Natural killer cell treated with Interleukin-12 subunit alpha and Interleukin-12 subunit beta and Interleukin-15 and Interleukin-18, amount 100 ng/mL, for 72 hours (primary cell): ENCODE measurements at regions not wholly inside any gene's neighbourhood (a gene's known extent, or its start where the extent isn't known, plus 50 kb on each side); places are given as distances from the start of the nearest gene placed in this dataset.

Source experiments
- ATAC-seq, 2 donors: fragments of 150-1000 bp; cut with Tn5 transposase in 1 of 2; sonication (Bioruptor Pico), chemical (Tn5 transposase) in 1 of 2; 2 replicates each; pipeline ENCODE4 v1.10.0; 2021
- DNase-seq: peaks from one replicate; pipeline ENCODE4 v3.0.0; 2022; ENCODE audit warnings: low spot score
- H3K27ac Mint-ChIP-seq, 2 donors: 1 replicate in 1 of 2; 2 replicates in 1 of 2; pipeline ENCODE4 v1.8.0; 2022; ENCODE audit warnings: mixed read lengths in 2 of 2, mild to moderate bottlenecking in 1 of 2, moderate library complexity in 1 of 2
- H3K27me3 Mint-ChIP-seq, 2 donors: 1 replicate in 1 of 2; 2 replicates in 1 of 2; pipeline ENCODE4 v1.8.0; 2022; ENCODE audit warnings: mixed read lengths in 2 of 2
- H3K36me3 Mint-ChIP-seq: one replicate; pipeline ENCODE4 v1.8.0; 2022; ENCODE audit warnings: mixed read lengths
- H3K4me1 Mint-ChIP-seq, 2 donors: 1 replicate in 1 of 2; 2 replicates in 1 of 2; pipeline ENCODE4 v1.8.0; 2022; ENCODE audit warnings: low read depth in 2 of 2, mixed read lengths in 2 of 2, mild to moderate bottlenecking in 1 of 2
- H3K4me3 Mint-ChIP-seq: one replicate; pipeline ENCODE4 v1.8.0; 2022; ENCODE audit warnings: mixed read lengths
- H3K9me3 Mint-ChIP-seq: 2 replicates; pipeline ENCODE4 v1.8.0; 2022; ENCODE audit warnings: mixed read lengths

- Mint-ChIP-seq H3K4me1 (no peaks in the 10 kb centered on the region), H3K27me3 (no peaks in the 10 kb centered on the region), H3K36me3 (no peaks in the 10 kb centered on the region), H3K27ac (no peak overlapping the region), H3K4me3 (no peak overlapping the region), H3K9me3 (no peaks in the 10 kb centered on the region)
- no peak for DNase-seq
- no peak for ATAC-seq
These were observed 967.3 kb upstream of the ADGRB3 start for GRCh38 chr6:67667637-67668422.

DNA sequence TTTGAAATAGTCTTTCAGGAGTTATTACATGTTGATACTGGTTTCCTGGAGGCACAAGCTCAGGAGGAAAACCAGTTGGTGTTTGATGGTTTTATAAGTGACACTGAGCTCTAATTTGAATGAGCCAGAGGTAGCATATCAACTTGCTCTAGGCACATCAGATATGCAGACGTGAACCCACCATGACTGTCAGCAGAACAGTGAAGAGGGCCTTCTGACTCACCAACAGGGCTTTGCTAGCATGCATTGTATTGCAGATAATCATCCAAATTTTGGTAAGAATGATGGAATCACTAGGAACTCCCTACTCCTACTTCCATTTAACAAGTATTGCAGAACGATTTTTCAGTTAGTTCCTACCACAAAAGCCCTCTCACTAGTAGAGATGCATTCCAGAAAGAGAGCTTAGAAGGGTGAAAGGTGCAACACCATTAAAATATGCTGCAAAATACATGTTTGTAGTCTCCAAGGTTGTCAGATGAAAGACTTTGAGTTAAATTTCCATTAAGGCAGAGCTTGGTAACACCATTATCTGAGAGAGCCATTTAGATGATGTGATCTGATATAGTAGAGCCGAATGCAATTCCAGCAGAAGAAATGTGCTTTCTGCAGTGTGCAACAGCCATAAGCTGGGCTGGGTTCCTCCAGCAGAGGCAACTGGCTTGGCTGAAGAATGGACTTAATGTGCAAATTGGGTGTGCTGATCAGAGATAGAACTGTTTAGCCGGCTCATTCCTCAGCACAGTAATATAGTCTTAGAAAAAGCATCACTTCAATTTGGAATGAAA is 968.7 kb upstream of the ADGRB3 start:
- Mint-ChIP-seq H3K4me1 (no peaks in the 10 kb centered on the region), H3K27me3 (no peaks in the 10 kb centered on the region), H3K9me3 (peaks cover 6% of the 10 kb centered on the region), H3K36me3 (no peaks in the 10 kb centered on the region), H3K27ac (no peak overlapping the region), H3K4me3 (no peak overlapping the region)
- ATAC-seq (no peak), DNase-seq (no peak)

DNA sequence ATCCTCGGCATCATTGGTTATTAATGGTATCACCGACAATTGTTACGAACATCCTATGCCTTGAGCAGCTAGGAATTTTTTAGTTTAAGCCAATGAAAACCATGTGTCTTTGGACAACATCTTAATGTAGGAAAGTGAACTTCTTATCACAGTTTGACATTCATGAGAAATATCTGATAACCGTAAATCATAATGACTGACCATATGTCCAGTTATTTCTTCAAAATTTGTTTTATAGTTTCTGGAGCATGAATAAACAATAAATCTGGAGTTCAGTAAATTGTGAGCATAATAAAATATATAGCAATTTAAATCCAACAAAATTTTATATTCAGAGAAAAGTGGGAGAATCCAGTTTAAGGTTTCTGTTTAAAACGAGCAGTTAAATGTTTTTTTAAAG is 970.1 kb upstream of the ADGRB3 start:
- no peak overlapping the region for H3K4me3 Mint-ChIP-seq
- peaks cover 14% of the 10 kb centered on the region for H3K9me3 Mint-ChIP-seq
- H3K36me3 Mint-ChIP-seq = no peaks in the 10 kb centered on the region
- H3K27me3 Mint-ChIP-seq = no peaks in the 10 kb centered on the region
- no peaks in the 10 kb centered on the region for H3K4me1 Mint-ChIP-seq
- DNase-seq (no peak), ATAC-seq (no peak)
- H3K27ac Mint-ChIP-seq = no peak overlapping the region

DNA sequence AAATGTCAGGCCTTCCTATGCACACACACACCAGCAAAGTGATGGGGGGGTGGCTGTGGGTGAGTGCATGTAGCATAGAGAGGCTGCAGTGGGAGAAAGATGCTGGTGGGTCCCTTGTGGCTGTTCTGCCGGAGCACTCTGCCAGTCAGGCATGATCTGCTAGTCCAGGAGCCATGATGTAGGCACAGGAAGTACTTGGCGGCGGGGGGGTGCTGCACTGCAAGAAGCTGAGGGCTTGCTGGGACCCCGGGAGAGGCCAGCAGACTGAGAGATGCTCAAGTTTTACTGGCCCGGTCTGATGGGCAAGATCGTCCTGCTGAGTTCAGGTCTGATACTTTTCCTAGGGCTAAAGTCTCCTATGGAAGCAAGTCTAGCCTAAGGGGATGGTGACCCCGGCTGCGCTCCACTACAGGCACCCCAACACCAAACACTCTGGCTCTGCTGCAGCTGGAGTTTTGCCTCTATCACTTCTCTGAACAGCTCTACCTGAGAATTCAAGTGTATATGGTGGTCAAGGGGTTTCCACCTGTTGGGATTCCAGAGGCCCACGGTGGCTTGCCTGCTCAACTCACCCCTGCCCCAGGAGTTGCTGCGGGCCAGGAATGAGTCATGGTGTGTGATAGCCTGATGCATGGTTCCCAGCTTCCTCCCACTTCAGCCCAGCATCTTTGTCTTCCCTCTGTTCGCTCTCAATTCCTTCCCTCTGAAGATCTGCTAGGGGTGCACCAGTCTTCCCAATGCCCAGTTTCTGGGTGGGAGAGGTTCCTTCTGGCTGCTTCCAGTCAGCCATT is 971.8 kb upstream of the ADGRB3 start:
- Mint-ChIP-seq H3K9me3 (peaks cover 14% of the 10 kb centered on the region), H3K27me3 (no peaks in the 10 kb centered on the region), H3K4me1 (no peaks in the 10 kb centered on the region), H3K27ac (no peak overlapping the region), H3K36me3 (no peaks in the 10 kb centered on the region), H3K4me3 (no peak overlapping the region)
- DNase-seq (no peak), ATAC-seq (no peak)

- DNase-seq (no peak), ATAC-seq (no peak)
- peaks cover 9% of the 10 kb centered on the region for H3K36me3 Mint-ChIP-seq
- H3K27me3 Mint-ChIP-seq = no peaks in the 10 kb centered on the region
- H3K4me3 Mint-ChIP-seq = no peak overlapping the region
- H3K4me1 Mint-ChIP-seq = no peaks in the 10 kb centered on the region
- peaks cover 16% of the 10 kb centered on the region for H3K9me3 Mint-ChIP-seq
- no peak overlapping the region for H3K27ac Mint-ChIP-seq
These were observed 981.5 kb upstream of the ADGRB3 start for GRCh38 chr6:67653561-67653960.

GRCh38 chr6:67646550-67646949 is 988.5 kb upstream of the ADGRB3 start:
- ATAC-seq = no peak

DNA sequence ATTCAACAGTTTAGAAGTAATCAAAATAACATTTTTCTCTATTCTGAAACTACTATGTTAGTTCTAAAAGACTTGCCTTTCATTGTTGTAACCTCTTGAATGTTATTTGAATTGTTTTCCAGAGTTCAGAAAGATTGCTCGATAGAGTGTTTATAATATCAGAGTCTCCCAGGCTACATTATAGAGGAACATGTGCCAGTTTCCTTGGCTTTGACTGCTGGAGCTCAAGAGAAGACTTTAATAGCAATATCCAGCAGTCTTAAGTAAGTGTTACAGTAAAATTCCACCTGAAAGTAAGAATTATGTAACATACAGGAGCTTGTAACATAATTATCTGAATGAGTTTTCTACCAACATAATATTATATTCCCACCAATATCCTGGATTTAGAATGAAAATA is 991.8 kb upstream of the ADGRB3 start:
- H3K27ac Mint-ChIP-seq = no peak overlapping the region
- no peaks in the 10 kb centered on the region for H3K36me3 Mint-ChIP-seq
- no peaks in the 10 kb centered on the region for H3K4me1 Mint-ChIP-seq
- ATAC-seq (no peak), DNase-seq (no peak)
- H3K27me3 Mint-ChIP-seq = no peaks in the 10 kb centered on the region
- H3K4me3 Mint-ChIP-seq = no peak overlapping the region
- H3K9me3 Mint-ChIP-seq = peaks cover 4% of the 10 kb centered on the region

More at GRCh38 chr6:67646550-67646949, 988.5 kb upstream of the ADGRB3 start:
- DNase-seq = no peak
- H3K36me3 Mint-ChIP-seq = no peaks in the 10 kb centered on the region
- H3K27ac Mint-ChIP-seq = no peak overlapping the region
- no peak overlapping the region for H3K4me3 Mint-ChIP-seq
- no peaks in the 10 kb centered on the region for H3K27me3 Mint-ChIP-seq
- no peaks in the 10 kb centered on the region for H3K9me3 Mint-ChIP-seq
- H3K4me1 Mint-ChIP-seq = no peaks in the 10 kb centered on the region

GRCh38 chr6:67642582-67642981 is 992.5 kb upstream of the ADGRB3 start:
- Mint-ChIP-seq H3K27ac (no peak overlapping the region), H3K9me3 (peaks cover 4% of the 10 kb centered on the region), H3K4me1 (no peaks in the 10 kb centered on the region), H3K4me3 (no peak overlapping the region), H3K36me3 (no peaks in the 10 kb centered on the region), H3K27me3 (no peaks in the 10 kb centered on the region)
- DNase-seq (no peak), ATAC-seq (no peak)

DNA sequence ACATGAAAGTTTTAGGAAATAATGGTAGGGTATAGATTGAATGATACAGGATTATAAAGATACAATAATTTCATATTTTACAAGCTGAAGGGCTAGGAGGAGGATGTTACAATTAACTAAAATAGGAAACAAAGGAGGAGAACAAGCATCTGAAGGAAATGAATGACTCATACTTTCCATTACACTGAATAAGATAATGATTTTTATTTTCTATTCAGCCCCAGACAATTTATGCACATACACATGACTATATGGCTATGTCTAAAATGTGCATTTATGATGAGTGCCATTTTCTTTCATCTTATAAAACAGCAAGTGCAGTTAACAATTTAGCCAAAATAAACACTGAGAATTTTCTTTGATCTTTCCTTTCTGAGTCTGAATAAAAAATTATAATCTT is 994.6 kb upstream of the ADGRB3 start:
- Mint-ChIP-seq H3K27me3 (no peaks in the 10 kb centered on the region), H3K36me3 (no peaks in the 10 kb centered on the region), H3K27ac (no peak overlapping the region), H3K4me3 (no peak overlapping the region), H3K9me3 (peaks cover 4% of the 10 kb centered on the region), H3K4me1 (no peaks in the 10 kb centered on the region)
- no peak for DNase-seq
- no peak for ATAC-seq

GRCh38 chr6:67639161-67639560 is 995.9 kb upstream of the ADGRB3 start:
- Mint-ChIP-seq H3K27ac (no peak overlapping the region), H3K4me3 (no peak overlapping the region), H3K27me3 (no peaks in the 10 kb centered on the region), H3K9me3 (peaks cover 6% of the 10 kb centered on the region), H3K4me1 (no peaks in the 10 kb centered on the region), H3K36me3 (no peaks in the 10 kb centered on the region)
- DNase-seq (no peak), ATAC-seq (no peak)

GRCh38 chr6:67634199-67634598 is 1000.9 kb upstream of the ADGRB3 start:
- Mint-ChIP-seq H3K4me1 (no peaks in the 10 kb centered on the region), H3K36me3 (peaks cover 6% of the 10 kb centered on the region), H3K4me3 (no peak overlapping the region), H3K9me3 (peaks cover 10% of the 10 kb centered on the region), H3K27me3 (no peaks in the 10 kb centered on the region), H3K27ac (no peak overlapping the region)
- no peak for DNase-seq
- ATAC-seq = no peak

GRCh38 chr6:67633058-67633457 is 1002.0 kb upstream of the ADGRB3 start:
- H3K4me1 Mint-ChIP-seq = no peaks in the 10 kb centered on the region
- DNase-seq (no peak), ATAC-seq (no peak)
- peaks cover 6% of the 10 kb centered on the region for H3K36me3 Mint-ChIP-seq
- H3K9me3 Mint-ChIP-seq = peaks cover 9% of the 10 kb centered on the region
- no peak overlapping the region for H3K4me3 Mint-ChIP-seq
- no peak overlapping the region for H3K27ac Mint-ChIP-seq
- no peaks in the 10 kb centered on the region for H3K27me3 Mint-ChIP-seq

GRCh38 chr6:67630146-67630545 is 1004.9 kb upstream of the ADGRB3 start:
- DNase-seq = no peak
- ATAC-seq = no peak
- peaks cover 6% of the 10 kb centered on the region for H3K36me3 Mint-ChIP-seq
- H3K4me3 Mint-ChIP-seq = no peak overlapping the region
- H3K4me1 Mint-ChIP-seq = no peaks in the 10 kb centered on the region
- H3K27ac Mint-ChIP-seq = no peak overlapping the region
- peaks cover 8% of the 10 kb centered on the region for H3K9me3 Mint-ChIP-seq
- no peaks in the 10 kb centered on the region for H3K27me3 Mint-ChIP-seq

DNA sequence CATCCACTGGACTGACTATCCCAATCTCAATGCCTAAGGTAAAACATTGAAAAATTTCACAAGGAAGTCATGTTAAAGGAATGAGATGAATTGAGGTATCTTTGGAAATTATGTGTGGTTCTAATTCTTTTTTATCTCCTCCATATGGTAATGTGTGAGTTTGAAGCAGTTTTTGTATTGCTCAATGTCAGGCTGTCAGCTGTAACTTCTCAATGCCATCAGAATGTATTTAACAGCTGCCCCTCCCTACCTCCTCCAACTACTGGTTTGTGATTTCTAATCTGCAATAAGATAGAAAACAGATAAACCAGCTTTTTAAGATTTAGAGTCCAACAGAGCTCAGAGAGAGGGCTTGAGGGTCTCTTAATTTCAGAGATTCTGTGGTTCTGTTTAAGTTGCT is 1005.8 kb upstream of the ADGRB3 start:
- peaks cover 6% of the 10 kb centered on the region for H3K36me3 Mint-ChIP-seq
- no peak overlapping the region for H3K27ac Mint-ChIP-seq
- ATAC-seq (no peak), DNase-seq (no peak)
- H3K9me3 Mint-ChIP-seq = peaks cover 7% of the 10 kb centered on the region
- H3K4me1 Mint-ChIP-seq = no peaks in the 10 kb centered on the region
- H3K27me3 Mint-ChIP-seq = no peaks in the 10 kb centered on the region
- no peak overlapping the region for H3K4me3 Mint-ChIP-seq
